Superior temporal gyrus (tissue), 1 donor: ENCODE measurements at regions not wholly inside any gene's neighbourhood (a gene's known extent, or its start where the extent isn't known, plus 50 kb on each side); places are given as distances from the start of the nearest gene placed in this dataset.
A peak's percentile ranks its signal among the peaks of the same experiment; 100 is the strongest.
"Not testable (repeated sequence)": the region's sequence is repeated elsewhere in the genome, so short reads cannot be mapped to it uniquely, and the experiment has no call there.

ENCODE experiments used
- DNase-seq: peaks from one replicate; pipeline ENCODE4 v3.0.0-alpha.2; 2016; ENCODE audit errors: extremely low spot score

DNA sequence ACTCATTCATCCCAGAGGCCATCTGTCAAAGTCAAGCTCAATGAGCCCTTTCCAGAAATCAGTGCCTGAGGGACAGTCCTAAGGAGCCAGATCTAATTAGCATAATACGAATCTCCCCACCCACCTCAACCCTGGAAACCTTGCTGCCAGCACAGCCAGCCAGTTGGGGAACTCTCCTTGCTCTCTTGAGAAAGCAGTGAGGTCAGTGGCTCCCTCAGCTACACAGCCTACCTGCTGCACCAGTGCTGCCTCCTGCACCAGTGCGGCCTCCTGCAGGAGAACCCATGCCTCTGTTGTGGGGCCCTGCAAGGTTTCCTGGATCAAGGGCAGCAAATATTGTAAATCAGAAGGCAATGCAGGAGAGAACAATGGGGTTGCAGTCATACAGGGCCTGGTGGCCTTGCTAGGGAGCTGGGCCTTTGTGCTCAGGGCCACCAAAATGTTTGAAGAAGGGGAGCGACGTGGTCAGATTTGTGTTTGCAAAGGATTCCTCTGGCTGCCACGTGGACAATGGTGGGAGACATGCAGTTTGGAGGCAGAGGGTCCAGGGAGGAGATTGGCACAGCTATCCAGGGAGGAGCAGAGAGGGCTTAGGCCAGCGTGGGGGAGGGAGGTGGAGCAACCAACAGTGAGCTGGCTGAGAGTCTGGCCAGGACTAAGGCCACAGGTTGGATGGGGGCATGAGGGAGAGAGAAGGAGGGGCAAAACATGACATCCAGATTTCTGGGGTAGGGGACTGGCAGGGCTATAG lies 124.3 kb upstream of the MAMLD1 start:
- no peak for DNase-seq

DNA sequence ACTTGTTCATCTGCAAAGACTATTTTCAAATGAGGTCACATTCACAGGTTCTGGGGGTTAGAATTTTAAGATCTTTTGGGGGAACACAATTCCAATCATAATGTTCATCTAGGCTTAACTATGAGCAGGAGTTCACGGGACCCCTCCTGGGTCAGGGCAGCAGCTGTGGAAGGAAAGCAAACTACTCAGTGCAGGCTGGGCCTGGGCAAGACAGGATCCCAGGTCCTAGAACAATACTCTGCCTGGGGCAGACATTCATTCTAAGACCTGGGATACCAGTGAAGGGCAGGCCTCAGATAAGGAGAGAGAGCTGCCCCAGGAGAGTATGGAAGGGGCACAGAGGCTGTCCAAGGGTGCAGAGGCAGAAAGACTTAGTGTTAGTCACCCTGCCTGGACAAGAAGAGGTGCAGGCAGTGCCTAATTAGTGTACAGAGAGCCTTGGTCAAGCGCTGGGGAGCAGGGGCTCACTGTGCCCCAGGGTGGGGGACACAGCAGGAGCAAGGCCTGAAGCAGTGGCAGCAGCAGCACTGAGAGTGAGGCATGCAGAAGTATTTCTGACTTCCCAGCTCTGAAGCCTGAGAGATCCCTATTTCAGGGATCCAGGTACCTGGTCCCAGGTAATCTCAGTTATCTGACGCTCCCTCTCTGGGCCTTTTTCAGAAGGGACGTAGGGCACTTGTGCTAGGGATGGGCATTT lies 123.0 kb upstream of the MAMLD1 start:
- no peak for DNase-seq

DNA sequence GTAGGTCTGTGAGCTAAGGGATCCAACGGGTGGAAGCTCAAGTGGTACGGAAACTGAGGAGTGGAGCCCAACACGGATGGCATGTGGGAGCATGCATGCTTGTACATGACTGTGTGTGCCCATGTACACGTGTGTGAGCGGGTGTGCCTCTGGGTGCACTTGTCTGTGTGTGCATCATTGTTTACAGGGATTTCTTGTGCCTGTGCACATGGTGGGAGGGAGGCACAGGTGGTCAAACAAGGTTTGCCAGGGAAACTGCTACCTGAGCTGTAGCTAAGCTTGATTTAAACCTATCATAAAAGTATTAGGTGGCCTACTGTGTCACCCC lies 122.5 kb upstream of the MAMLD1 start:
- DNase-seq = no peak

DNA sequence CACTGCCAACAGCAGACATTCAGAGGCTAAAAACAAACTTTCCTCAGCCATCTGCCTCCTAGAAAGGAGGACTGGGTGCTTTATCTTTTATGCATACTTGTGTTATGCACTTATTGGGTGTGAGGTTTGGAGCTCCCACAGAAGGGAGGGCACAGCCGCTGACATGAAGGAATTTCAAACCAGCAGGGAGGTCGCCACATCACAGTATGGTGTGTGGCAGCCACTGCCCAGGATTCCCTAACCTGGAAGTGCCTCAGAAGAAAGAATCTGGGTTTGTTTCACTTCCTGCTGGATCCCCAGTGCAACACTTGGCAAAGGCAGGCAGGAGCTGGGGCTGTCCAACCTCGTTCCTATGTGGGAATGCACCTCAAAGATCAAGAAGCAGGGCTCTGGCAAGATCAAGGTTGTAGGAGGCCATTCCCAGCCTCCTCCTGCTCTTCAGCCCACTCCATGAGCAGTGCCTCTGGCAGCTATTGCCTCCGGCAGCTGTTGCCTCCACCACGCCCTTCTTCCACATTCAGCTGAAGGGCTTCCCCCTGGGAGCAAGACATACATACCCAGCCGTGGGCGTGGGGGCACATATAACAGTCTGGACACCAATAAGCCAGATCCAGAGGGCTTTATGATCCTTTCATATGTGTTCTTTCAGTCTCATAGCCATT lies 109.0 kb upstream of the MAMLD1 start:
- DNase-seq = no peak

DNA sequence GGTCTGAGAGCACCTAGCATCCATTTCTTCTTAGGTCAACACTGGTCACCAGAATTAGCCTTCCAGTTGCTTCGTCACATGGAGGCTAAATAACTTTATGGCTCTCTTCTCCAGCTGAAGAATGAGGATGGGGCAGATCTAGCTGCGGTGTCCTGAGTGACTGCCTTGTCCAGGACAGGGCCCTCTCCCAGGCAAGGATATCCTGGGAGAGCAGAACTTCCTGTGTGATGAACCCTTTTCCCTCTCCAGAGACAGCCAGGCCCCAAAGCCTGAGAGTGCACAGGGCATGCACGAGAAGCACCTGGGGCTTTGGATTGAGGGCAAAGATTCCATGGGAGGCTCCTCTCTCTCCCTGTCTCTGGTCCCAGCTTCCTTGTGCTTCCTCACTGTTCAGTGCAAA lies 108.2 kb upstream of the MAMLD1 start:
- DNase-seq = no peak

DNA sequence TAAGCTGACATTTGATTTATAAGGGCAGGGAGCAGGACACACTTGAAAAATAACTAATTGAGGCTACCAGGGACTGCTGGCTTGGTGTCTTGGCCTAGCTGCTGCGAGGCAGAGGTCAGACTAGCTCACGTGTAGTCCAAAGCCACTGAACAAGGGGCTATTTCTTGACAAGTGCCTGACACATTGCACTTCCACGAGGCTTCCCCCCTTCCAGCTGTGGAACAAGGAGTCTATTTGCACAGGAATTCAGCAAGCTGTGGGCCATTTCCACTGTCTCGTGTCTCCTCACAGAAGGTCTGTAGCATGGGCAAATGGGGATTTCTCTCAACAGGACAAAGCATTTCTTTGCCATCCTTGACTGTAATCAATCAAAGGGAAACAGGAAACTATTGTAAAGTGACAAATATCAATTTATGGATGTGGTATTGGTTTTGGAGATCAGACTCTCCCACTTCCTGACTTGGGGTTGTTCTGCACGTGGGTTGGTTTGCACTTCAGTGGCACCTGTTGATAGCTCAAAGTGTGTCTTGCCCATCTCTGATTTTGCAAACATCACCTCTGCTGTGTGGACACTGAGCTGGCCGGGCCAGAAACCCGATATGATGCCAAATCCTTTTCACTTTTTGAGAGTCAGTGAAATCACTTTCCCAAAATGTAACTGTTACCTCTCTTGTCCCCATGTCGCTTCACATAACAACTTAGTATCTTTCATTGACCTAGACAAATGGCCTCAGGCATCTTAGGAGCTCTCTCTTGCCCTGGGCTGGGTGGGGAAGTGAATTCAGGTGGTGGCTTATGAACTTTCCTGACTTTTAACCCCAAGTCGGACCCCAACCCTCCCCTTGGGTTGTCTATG lies 107.4 kb upstream of the MAMLD1 start:
- DNase-seq = no peak

DNA sequence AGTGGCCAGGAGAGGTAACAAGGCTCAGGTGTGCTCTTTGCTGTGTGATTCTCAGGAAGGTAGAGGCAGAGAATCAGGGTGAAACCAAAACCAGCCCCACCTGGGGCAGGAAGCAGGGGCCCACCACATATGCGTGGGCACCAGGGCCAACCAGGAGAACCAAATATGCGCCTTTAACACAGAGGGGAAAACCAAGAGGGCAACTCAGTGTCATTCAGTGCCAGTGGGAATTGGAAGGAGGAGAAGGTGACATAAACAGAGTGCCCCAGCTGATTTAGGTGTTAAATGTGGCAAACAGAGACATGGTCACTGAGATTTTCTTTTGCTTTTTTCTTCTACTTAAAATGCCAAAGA lies 106.8 kb upstream of the MAMLD1 start:
- DNase-seq = no peak

DNA sequence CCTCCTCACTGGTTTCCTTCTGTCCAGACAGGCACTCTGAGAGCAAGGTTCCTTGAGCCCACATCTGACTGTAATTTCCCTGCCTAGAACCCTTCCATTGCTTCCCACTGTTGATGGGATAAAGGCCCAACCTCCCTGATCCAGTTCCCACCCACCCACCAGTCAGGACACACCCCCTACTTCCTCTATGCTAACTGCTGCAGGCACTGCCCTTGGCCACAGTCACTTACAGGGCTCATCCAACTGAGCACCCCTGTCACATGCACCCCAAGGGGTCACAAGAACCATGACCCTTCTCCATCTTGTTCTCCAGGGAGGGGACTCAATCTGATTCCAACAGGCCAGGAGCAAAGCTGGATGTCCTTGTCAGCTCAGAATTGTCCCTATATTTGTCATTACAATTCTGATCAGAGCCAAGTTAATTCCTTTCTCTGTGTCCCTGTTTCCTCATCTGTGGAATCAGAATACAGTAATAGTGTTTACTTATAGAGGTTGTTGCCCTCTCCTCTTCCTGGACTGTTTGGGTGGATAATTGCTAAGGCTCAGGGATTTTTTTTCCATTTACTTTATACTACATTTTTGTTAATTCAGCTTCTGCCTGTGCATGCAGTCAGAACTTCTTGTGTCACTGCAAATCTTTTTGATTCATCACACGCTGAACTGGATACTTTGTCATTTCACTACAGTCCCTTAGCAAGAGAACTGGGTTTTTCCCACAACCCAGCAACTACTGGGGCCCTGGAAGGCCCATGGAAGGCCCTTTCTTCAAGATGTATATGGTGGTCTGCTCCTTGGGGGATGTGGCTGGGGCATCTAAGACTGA lies 105.6 kb upstream of the MAMLD1 start:
- DNase-seq = no peak

DNA sequence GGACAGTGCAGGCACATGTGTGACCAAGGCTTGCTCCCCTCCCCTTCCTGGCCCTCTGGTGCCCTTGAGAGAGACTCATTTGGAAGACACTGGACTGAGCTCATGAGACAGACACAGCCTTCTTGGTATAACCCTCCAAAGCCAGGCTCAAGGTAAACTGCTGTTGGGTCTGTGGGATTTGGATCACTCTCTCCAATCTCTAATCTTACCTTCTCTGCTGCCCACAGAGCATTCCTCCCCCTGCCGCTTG lies 105.0 kb upstream of the MAMLD1 start:
- no peak for DNase-seq

DNA sequence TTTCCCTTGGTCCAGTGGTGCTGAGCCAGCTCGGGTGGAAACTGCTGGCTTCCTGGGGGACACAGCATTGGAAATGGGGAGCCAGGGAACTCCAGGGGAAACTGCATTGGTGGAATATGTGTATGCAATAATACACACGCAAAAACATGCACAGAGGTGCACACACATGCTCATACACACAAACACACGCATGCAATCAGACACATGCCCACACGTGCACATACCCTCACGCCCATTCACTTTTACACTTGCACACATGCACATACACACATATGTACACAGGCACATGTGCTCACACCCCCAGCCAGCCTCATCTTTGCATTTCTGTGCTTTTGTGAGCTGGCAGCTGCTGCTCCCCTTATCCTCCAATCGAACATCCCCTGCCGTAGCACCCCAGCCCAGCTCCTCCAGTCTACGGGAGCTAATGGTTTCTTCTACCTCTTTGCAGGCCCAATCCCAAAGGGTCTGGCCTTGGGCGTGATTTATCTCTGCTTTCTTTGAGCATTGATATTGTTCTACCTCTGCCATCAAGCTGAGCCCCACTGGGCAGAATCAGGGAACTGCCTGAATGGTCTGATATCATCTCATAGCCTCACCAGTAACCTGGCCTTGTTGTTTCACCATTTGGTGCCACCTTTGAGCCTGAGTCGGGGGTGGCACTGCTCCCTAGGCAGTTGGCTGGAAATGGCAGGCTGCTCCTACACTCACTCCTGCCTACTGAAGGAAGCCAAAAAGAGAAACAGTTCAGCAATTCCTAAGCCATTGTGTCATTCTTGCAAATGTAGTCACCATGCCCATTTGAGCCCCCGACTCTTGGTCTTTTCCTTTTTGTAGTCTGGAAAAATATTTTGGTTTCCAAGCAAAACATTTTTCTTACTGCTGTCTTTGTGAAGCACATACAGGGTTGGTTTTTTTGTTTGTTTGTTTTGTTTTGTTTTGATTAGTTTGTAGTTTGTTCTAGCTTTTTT lies 104.4 kb upstream of the MAMLD1 start:
- no peak for DNase-seq

DNA sequence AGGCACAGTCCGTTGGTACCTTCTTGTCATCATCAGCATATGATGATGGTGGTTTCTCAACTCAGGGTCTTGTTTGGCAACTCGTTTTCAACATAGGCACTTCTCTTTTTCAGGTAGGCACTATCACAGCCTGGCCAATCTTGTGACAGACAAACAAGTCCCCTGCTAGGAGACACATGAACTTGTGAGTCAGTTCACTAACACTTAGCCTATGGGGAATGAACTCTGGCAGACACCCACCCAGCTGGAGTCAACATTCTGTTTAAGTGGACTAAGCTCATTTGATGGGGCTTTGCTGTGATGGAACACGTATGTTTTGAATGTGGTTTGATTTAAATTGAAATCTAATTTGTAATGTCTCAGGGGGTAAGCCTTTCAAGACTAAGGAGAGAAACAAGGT lies 100.7 kb upstream of the MAMLD1 start:
- no peak for DNase-seq

DNA sequence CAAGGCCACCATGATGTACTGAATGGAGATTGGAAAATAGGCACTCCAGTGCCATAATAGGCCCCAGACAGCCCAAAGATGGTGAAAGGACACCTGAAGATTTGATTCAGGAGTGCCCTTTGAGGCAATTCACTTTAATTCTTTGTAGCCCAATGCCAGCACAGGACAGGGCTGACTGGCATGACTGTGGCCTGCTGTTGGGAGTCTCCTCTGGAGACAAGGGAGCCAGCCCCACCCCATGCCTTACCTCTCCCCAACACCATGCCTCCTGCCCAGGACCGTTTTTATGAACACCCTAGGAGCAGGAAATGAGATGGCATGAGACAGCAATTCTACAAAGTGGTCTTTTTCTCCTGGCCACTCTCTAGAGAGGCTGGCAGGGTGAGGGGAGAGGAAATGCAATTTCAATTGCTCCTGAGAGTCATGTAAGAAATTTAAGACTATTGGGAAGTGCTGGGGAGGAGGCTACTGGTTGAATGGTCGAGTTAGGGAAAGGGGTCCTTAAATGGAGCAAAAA lies 94.2 kb upstream of the MAMLD1 start:
- no peak for DNase-seq

DNA sequence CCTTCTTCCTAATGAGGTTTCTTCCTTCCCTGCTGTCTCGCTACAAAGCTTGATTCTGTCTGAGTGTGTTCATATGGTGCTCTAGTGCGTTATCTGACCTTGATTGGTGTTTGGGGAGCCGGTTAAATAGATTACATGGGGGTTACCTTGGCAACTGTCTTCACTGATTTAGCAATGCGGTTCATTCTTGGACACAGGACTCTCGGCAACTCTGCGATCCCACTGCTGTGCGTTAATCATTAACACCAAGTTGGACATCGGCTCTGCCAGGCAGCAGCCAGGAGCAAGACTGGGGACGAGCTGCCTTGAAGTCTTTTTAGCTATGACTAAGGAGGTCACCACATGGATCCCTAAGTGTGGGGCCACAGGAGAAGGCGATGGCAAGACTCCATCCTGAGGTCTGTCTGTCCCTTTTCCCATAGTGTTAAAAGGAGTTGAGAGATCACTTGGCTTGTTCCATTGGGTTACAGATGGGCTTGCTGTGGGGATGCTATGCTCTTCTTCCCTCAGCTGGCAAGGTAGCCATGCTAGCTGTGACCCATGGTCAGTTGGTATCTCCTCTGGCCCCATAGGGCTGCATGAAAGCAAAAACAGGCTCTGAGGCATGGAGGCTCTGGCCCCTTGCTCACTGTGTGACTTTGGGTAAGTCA lies 93.4 kb upstream of the MAMLD1 start:
- DNase-seq = no peak

DNA sequence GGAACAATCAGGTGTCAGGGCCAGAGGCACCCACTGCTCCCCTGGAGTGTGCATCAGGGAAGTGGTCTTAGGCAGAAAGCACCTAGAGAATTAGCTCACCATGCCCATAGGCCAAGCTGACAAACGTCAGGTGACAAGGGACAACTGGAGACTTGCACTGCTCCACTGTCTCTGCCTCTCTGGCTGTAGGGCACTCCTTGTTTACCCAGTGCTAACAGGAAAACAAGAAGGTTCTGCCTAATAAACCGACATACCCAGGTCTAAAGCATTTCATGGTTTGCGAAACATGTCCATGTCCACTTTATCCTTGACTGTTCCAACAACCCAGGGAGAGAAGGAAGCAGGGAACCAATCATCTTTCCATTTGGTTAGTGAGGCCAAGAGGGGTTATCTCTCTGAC lies 92.5 kb upstream of the MAMLD1 start:
- no peak for DNase-seq

DNA sequence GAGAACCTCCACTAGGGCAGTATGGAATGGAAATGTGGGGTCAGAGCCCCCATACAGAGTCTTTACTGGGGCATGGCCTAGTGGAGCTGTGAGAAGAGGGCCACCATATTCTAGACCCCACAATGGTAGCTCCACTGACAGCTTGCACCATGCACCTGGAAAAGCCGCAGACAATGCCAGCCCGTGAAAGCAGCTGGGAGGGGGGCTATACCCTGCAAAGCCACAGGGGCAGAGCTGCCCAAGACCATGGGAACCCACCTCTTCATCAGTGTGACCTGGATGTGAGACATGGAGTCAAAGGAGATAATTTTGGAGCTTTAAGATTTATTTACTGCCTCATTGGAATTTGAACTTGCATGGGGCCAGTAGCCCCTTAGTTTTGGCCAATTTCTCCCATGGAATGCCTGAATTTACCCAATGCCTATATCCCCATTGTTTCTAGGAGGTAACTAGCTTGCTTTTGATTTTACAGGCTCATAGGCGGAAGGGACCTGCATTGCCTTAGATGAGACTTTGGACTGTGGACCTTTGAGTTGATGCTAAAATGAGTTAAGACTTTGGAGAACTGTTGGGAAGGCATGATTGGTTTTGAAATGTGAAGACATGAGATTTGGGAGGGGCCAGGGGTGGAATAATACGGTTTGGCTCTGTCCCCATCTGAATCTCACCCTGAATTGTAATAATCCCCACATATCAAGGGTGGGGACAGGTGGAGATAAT lies 89.4 kb upstream of the MAMLD1 start:
- DNase-seq = not testable (repeated sequence)

DNA sequence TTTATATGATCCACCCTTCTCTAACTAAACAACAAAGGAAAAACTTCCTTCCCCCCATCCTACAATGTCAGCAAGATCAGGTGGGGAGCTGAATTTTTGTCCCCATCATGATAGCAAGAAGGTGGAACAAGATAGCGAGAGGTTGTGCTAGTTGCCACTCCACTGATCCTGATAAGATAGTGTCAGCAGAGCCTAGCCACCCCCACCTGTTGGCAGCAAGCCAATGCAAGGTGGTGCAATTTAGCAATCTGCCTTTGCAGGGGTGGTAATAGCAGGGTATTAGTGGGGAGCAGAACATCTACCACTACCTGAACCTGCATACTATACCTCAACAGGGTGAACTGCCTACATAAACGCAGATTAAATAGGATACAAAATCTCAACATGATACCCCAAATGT lies 80.2 kb upstream of the MAMLD1 start:
- no peak for DNase-seq

DNA sequence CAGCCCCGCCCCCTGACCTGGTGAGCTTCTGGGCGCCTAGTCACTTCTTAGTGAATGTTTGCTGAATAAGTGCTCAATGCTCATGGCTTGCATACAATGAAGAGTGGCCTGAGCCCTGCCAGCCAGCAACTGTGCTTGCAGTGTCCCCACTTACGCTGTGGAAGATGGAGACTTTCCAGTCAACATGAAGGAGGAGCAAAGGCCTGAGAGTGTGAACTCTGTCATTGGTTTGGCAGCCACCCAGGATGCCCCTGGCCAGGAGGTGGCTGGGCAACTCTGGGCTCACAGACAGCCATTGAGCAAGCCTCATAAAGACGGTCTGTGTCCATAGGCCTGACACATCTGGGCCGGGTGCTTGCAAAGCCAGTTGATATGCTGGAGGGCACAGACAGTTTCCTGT lies 72.1 kb upstream of the MAMLD1 start:
- DNase-seq = peak; percentile 91

DNA sequence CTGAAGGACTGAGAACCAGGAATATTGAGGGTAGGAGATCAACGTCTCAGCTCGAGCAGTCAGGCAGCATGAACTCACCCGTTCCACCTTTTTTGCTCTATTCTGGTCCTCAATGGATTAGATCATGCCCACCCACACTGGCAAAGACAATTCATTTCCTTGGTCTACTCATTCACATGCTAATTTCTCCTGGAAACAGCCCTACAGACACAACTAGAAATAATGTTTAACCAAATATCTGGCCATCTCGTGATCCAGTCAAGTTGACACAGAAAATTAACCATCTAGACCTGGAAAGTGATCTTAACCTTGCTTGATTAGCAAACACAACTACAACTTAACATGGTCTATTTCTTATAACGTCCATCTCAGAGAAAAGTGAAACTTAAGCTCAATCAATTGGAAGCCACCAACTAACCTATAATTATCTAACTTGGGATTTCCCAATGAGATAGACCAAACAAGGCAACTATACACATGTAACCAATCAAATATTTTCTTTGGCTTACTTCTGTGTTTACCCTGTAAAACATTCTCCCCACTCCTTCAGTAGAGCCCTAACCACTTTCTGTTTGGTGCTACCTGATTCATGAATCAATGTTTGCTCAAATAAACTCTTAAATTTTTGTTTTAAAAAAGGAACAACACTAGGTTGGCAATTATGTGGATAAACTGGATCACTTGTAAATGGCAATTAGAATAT lies 69.7 kb upstream of the MAMLD1 start:
- DNase-seq = no peak
